ENCODE measurements at regions not wholly inside any gene's neighbourhood (a gene's known extent, or its start where the extent isn't known, plus 50 kb on each side); places are given as distances from the start of the nearest gene placed in this dataset.

- DNase-seq (ENCODE audit: low spot score), result no peak
- no peak overlapping the region for H3K4me3 ChIP-seq
- no peaks in the 10 kb centered on the region for H4K20me1 ChIP-seq (ENCODE audit: insufficient read depth, poor library complexity, severe bottlenecking)
- TF ChIP-seq CTCF (IDR thresholded peaks at IDR 0.05; ENCODE audit: poor library complexity) (no peak), EZH2phosphoT487 (IDR thresholded peaks at IDR 0.05; ENCODE audit: low read depth, severe bottlenecking, unreplicated experiment) (no peak), EZH2 (IDR thresholded peaks at IDR 0.05; ENCODE audit: borderline replicate concordance) (no peak)
- H3K9me3 ChIP-seq (ENCODE audit: low read depth), result no peaks in the 10 kb centered on the region
- H3K27ac ChIP-seq, result no peak overlapping the region
- H3K4me2 ChIP-seq, result no peak overlapping the region
- H3K36me3 ChIP-seq (replicated peaks; ENCODE audit: insufficient read depth, low read depth), result no peaks in the 10 kb centered on the region
- no peaks in the 10 kb centered on the region for H3K27me3 ChIP-seq
- H3K79me2 ChIP-seq, result no peaks in the 10 kb centered on the region
- no peaks in the 10 kb centered on the region for H3K9me2 ChIP-seq (replicated peaks; ENCODE audit: insufficient read depth)
- WGBS (ENCODE audit: low lambda C conversion rate, missing lambda C conversion rate), result 79% methylated on average over 5 of the region's 5 CpGs
- H2AFZ ChIP-seq, result no peak overlapping the region
- H3K4me1 ChIP-seq (ENCODE audit: insufficient read depth), result no peaks in the 10 kb centered on the region
Measured at GRCh38 chr13:100944791-100945345, 270.3 kb upstream of the TMTC4 start.

- H3K4me1 ChIP-seq (ENCODE audit: insufficient read depth), result no peaks in the 10 kb centered on the region
- H3K27me3 ChIP-seq, result no peaks in the 10 kb centered on the region
- no peaks in the 10 kb centered on the region for H3K36me3 ChIP-seq (replicated peaks; ENCODE audit: insufficient read depth, low read depth)
- no peaks in the 10 kb centered on the region for H3K9me2 ChIP-seq (replicated peaks; ENCODE audit: insufficient read depth)
- no peak overlapping the region for H2AFZ ChIP-seq
- no peaks in the 10 kb centered on the region for H3K79me2 ChIP-seq
- H3K9me3 ChIP-seq (ENCODE audit: low read depth), result no peaks in the 10 kb centered on the region
- DNase-seq (ENCODE audit: low spot score), result no peak
- TF ChIP-seq EZH2 (IDR thresholded peaks at IDR 0.05; ENCODE audit: borderline replicate concordance) (no peak), CTCF (IDR thresholded peaks at IDR 0.05; ENCODE audit: poor library complexity) (no peak), EZH2phosphoT487 (IDR thresholded peaks at IDR 0.05; ENCODE audit: low read depth, severe bottlenecking, unreplicated experiment) (no peak)
- H3K4me2 ChIP-seq, result no peak overlapping the region
- WGBS (ENCODE audit: low lambda C conversion rate, missing lambda C conversion rate), result 86% methylated on average over 1 of the region's 1 CpG
- H3K4me3 ChIP-seq, result no peak overlapping the region
- H3K27ac ChIP-seq, result no peak overlapping the region
- no peaks in the 10 kb centered on the region for H4K20me1 ChIP-seq (ENCODE audit: insufficient read depth, poor library complexity, severe bottlenecking)
Measured at GRCh38 chr13:100942742-100943141, 268.1 kb upstream of the TMTC4 start.

- Histone ChIP-seq H3K27ac (no peak overlapping the region), H3K9me2 (replicated peaks; ENCODE audit: insufficient read depth) (no peaks in the 10 kb centered on the region), H3K4me1 (ENCODE audit: insufficient read depth) (no peaks in the 10 kb centered on the region), H3K9me3 (ENCODE audit: low read depth) (no peaks in the 10 kb centered on the region), H2AFZ (no peak overlapping the region), H3K79me2 (no peaks in the 10 kb centered on the region), H3K36me3 (replicated peaks; ENCODE audit: insufficient read depth, low read depth) (no peaks in the 10 kb centered on the region), H4K20me1 (ENCODE audit: insufficient read depth, poor library complexity, severe bottlenecking) (no peaks in the 10 kb centered on the region), H3K4me2 (no peak overlapping the region), H3K27me3 (no peaks in the 10 kb centered on the region), H3K4me3 (no peak overlapping the region)
- TF ChIP-seq CTCF (IDR thresholded peaks at IDR 0.05; ENCODE audit: poor library complexity) (no peak), EZH2 (IDR thresholded peaks at IDR 0.05; ENCODE audit: borderline replicate concordance) (no peak), EZH2phosphoT487 (IDR thresholded peaks at IDR 0.05; ENCODE audit: low read depth, severe bottlenecking, unreplicated experiment) (no peak)
- no peak for DNase-seq (ENCODE audit: low spot score)
- 75% methylated on average over 10 of the region's 10 CpGs for WGBS (ENCODE audit: low lambda C conversion rate, missing lambda C conversion rate)
Measured at GRCh38 chr13:100941377-100942368, 267.1 kb upstream of the TMTC4 start.

All from hepatocyte (in vitro differentiated cells).